Loucy (cell line): ENCODE measurements at regions not wholly inside any gene's neighbourhood (a gene's known extent, or its start where the extent isn't known, plus 50 kb on each side); places are given as distances from the start of the nearest gene placed in this dataset.

ENCODE experiments used
- H2AFZ ChIP-seq: fragments of 200-600 bp; sonication (generic); 2 replicates; pipeline ENCODE4 v1.6.0; 2016; ENCODE audit warnings: antibody characterized with exemption, mild to moderate bottlenecking, low read length, moderate library complexity
- H3F3A ChIP-seq: fragments of 200-600 bp; 2 replicates; pipeline ENCODE4 v1.6.0; 2016; ENCODE audit warnings: antibody characterized with exemption, low read depth, mild to moderate bottlenecking
- H3K27me3 ChIP-seq: fragments of 200-600 bp; sonication (generic); 2 replicates; pipeline ENCODE4 v1.6.1; 2014; ENCODE audit warnings: low read length, mild to moderate bottlenecking; ENCODE audit not compliant: insufficient read depth, poor library complexity, severe bottlenecking
- H3K36me3 ChIP-seq: fragments of 200-600 bp; sonication (generic); 2 replicates; pipeline ENCODE4 v1.6.1; 2016; ENCODE audit warnings: low read length; ENCODE audit not compliant: insufficient read depth
- H3K4me1 ChIP-seq: fragments of 200-600 bp; sonication (generic); 2 replicates; pipeline ENCODE4 v1.5.1; 2014; ENCODE audit warnings: low read length, mild to moderate bottlenecking; ENCODE audit not compliant: insufficient read depth, poor library complexity, severe bottlenecking
- H3K4me2 ChIP-seq: fragments of 200-600 bp; sonication (generic); 2 replicates; pipeline ENCODE4 v1.6.0; 2014; ENCODE audit warnings: antibody characterized with exemption, low read length, low read depth, mild to moderate bottlenecking; ENCODE audit not compliant: poor library complexity, severe bottlenecking
- H3K4me3 ChIP-seq: fragments of 200-600 bp; sonication (generic); 2 replicates; pipeline ENCODE4 v1.5.1; 2014; ENCODE audit warnings: low read length, mild to moderate bottlenecking, mixed read lengths; ENCODE audit not compliant: poor library complexity, severe bottlenecking
- H3K79me2 ChIP-seq: fragments of 200-600 bp; sonication (generic); 2 replicates; pipeline ENCODE4 v1.6.1; 2014; ENCODE audit warnings: low read length; ENCODE audit not compliant: insufficient read depth
- H3K9ac ChIP-seq: fragments of 200-600 bp; sonication (generic); 2 replicates; pipeline ENCODE4 v1.6.0; 2014; ENCODE audit warnings: mild to moderate bottlenecking, low read depth, low read length, moderate library complexity; ENCODE audit not compliant: poor library complexity, severe bottlenecking
- H3K9me2 ChIP-seq: fragments of 200-600 bp; sonication (generic); replicated peaks from 2 replicates; pipeline ENCODE4 v1.6.1; 2016; ENCODE audit warnings: low read depth, low read length, mixed read lengths
- H3K9me3 ChIP-seq: fragments of 200-600 bp; sonication (generic); 2 replicates; pipeline ENCODE4 v1.6.1; 2014; ENCODE audit warnings: mild to moderate bottlenecking, antibody characterized with exemption, low read length, low read depth; ENCODE audit not compliant: insufficient read depth
- H4K20me1 ChIP-seq: fragments of 200-600 bp; sonication (generic); 2 replicates; pipeline ENCODE4 v1.6.0; 2014; ENCODE audit warnings: antibody characterized with exemption, low read length, mild to moderate bottlenecking; ENCODE audit not compliant: insufficient read depth, poor library complexity, severe bottlenecking
- EZH2phosphoT487 ChIP-seq: fragments of 200-600 bp; IDR thresholded peaks from 2 replicates; pipeline ENCODE4 v1.6.1; 2018; ENCODE audit warnings: antibody characterized with exemption, mild to moderate bottlenecking, moderate library complexity, borderline replicate concordance
- TF ChIP-seq, protein P1 (sequence below): fragments of 200-600 bp; sonication (generic); conservative IDR thresholded peaks from 2 replicates; pipeline ENCODE4 v1.5.1; 2014; ENCODE audit warnings: mild to moderate bottlenecking, antibody characterized with exemption, low read length

GRCh38 chr13:67577361-67577760 is 347.2 kb upstream of the PCDH9 start:
- no peaks in the 10 kb centered on the region for H3K4me1 ChIP-seq
- no peak for TF ChIP-seq EZH2phosphoT487
- TF ChIP-seq, protein P1, sequence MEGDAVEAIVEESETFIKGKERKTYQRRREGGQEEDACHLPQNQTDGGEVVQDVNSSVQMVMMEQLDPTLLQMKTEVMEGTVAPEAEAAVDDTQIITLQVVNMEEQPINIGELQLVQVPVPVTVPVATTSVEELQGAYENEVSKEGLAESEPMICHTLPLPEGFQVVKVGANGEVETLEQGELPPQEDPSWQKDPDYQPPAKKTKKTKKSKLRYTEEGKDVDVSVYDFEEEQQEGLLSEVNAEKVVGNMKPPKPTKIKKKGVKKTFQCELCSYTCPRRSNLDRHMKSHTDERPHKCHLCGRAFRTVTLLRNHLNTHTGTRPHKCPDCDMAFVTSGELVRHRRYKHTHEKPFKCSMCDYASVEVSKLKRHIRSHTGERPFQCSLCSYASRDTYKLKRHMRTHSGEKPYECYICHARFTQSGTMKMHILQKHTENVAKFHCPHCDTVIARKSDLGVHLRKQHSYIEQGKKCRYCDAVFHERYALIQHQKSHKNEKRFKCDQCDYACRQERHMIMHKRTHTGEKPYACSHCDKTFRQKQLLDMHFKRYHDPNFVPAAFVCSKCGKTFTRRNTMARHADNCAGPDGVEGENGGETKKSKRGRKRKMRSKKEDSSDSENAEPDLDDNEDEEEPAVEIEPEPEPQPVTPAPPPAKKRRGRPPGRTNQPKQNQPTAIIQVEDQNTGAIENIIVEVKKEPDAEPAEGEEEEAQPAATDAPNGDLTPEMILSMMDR = no peak
- H4K20me1 ChIP-seq = no peaks in the 10 kb centered on the region
- no peaks in the 10 kb centered on the region for H3K79me2 ChIP-seq
- no peaks in the 10 kb centered on the region for H3K36me3 ChIP-seq
- no peaks in the 10 kb centered on the region for H3F3A ChIP-seq
- no peak overlapping the region for H2AFZ ChIP-seq
- H3K9me3 ChIP-seq = no peaks in the 10 kb centered on the region
- H3K27me3 ChIP-seq = no peaks in the 10 kb centered on the region
- H3K9ac ChIP-seq = no peak overlapping the region
- H3K9me2 ChIP-seq = no peaks in the 10 kb centered on the region
- no peak overlapping the region for H3K4me3 ChIP-seq
- H3K4me2 ChIP-seq = no peak overlapping the region

GRCh38 chr13:67574320-67575233 is 344.4 kb upstream of the PCDH9 start:
- Histone ChIP-seq H3K9me3 (no peaks in the 10 kb centered on the region), H3F3A (no peaks in the 10 kb centered on the region), H3K9me2 (no peaks in the 10 kb centered on the region), H3K9ac (no peak overlapping the region), H4K20me1 (no peaks in the 10 kb centered on the region), H3K4me2 (no peak overlapping the region), H3K36me3 (no peaks in the 10 kb centered on the region), H3K27me3 (no peaks in the 10 kb centered on the region), H3K4me1 (no peaks in the 10 kb centered on the region), H2AFZ (no peak overlapping the region), H3K79me2 (no peaks in the 10 kb centered on the region), H3K4me3 (no peak overlapping the region)
- TF ChIP-seq, protein P1 = no peak
- TF ChIP-seq EZH2phosphoT487 = no peak

DNA sequence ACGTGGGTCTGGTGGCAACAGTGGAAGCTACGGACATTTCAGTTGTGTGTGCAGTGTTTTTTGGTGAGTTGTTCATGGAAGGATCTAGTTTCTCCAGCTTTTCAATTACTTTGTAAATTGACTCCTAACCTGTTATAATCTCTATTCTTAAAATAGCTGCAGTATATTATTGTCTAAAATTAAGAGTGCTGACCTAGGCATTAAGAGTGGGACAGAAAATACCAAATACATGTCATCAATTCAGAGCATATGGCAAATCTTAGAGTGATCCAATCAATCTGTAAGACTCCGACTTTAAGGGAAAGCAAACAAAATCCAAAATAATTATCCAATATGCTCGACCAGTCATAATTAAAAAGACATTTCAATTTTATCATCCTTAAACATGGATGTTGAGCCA is 338.1 kb upstream of the PCDH9 start:
- TF ChIP-seq, protein P1 = no peak
- no peak for TF ChIP-seq EZH2phosphoT487
- H3K9me2 ChIP-seq = no peaks in the 10 kb centered on the region
- no peaks in the 10 kb centered on the region for H3K9me3 ChIP-seq
- no peaks in the 10 kb centered on the region for H3K36me3 ChIP-seq
- no peaks in the 10 kb centered on the region for H3F3A ChIP-seq
- no peaks in the 10 kb centered on the region for H3K27me3 ChIP-seq
- no peak overlapping the region for H3K4me2 ChIP-seq
- no peak overlapping the region for H2AFZ ChIP-seq
- H3K9ac ChIP-seq = no peak overlapping the region
- no peaks in the 10 kb centered on the region for H3K79me2 ChIP-seq
- H3K4me1 ChIP-seq = no peaks in the 10 kb centered on the region
- no peaks in the 10 kb centered on the region for H4K20me1 ChIP-seq
- no peak overlapping the region for H3K4me3 ChIP-seq
